ENCODE measurements at regions not wholly inside any gene's neighbourhood (a gene's known extent, or its start where the extent isn't known, plus 50 kb on each side); places are given as distances from the start of the nearest gene placed in this dataset.
"Not testable (repeated sequence)": the region's sequence is repeated elsewhere in the genome, so short reads cannot be mapped to it uniquely, and the experiment has no call there.

DNA sequence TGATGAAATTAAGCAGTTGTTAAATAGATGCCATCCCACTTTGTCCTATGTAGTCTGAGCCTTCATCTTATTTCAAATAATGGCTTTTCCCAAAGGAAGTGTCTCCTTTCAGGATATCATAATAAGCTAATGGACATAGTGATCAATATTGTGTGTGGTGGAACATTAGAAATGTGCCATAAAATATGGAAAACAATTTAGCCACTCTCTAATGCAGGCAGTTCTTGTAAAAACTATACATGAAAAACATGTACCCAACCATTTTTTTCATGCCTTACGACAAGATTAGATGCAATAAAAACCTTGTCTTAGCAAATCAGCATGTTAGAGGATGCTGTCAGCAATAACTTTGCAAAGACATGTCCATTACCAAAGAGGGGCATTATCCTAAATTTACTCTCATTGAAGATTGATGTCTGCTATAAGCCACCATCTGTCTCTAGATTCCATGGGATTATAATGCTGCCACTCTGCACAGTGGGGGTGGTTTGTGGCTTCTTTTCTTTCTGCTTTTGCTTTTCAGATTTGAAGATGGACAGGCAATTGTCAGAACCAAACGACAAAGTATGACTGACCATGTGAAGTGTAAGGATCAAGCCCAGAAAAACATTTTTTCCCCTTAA lies 724.0 kb upstream of the ZNF608 start:
- no peak for DNase-seq (ENCODE audit: low read depth)

GRCh38 chr5:125476901-125477585 lies 730.6 kb upstream of the ZNF608 start:
- DNase-seq (ENCODE audit: low read depth): no peak

DNA sequence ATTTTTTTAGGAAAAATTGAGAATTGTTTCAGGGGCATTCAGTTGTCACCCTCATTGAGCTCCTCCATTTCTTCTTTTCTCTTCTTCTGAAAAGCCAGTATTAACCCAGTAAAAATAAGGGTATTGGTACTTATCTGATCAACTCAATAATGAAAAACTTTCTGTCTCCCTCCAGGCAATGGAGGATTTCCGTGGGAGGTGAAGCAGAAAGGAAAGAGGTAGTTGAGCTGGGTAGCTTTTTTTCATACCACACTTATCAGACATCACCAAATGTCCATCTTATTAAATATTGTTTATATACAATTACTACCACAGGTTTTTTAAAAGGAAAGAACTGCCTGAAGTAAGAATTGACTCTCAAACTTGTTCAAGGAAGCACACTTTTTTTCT lies 731.1 kb upstream of the ZNF608 start:
- DNase-seq (ENCODE audit: low read depth): no peak

GRCh38 chr5:125478599-125478998 lies 732.2 kb upstream of the ZNF608 start:
- no peak for DNase-seq (ENCODE audit: low read depth)

- peak; percentile 45 for DNase-seq (ENCODE audit: low read depth)
Observed at GRCh38 chr5:125480911-125481310, 734.5 kb upstream of the ZNF608 start.

DNA sequence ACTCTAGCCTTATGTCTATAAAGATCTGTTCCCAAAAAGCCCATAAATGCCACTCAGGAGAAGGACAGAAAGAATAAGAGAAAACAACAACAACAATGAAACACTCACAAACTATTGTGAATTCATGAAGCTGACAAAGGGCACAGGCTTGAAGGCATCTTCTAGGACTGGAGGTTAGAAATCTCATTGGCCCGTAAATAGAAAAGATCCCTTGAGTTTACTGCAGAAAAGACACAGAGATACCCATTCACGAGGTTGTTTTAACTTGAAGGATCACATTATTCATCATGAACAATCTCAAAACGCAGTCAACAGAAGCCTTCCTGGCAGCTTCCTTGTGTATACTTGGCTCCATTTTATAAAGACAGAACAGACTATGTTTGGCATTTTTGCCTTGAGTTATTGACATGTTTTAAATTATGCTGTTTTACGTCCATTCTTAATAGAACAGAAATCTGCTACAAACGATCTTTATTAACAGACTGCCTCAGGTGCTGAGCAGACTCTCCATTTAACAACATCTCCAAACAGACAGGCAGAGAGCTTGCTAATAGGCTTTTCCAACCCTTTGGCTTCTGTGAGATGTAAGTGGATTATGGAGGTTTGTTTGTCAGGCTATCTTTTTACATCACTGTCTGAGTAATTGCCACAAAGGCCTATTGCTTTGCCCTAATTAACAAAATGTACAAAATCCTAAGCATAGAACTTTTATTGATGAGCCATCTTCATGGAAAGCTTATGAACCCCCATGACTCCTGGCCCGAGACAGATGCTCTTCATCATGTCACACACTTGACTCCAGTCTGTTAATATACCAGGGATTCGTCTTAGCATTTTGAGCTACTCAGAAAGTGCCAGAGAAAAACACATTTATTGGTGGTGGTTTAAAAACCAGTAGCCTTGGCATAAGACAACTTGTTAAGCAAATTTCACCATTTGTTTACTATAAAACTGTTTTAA lies 735.3 kb upstream of the ZNF608 start:
- peak; percentile 53 for DNase-seq (ENCODE audit: low read depth)

GRCh38 chr5:125483609-125484008 lies 737.2 kb upstream of the ZNF608 start:
- no peak for DNase-seq (ENCODE audit: low read depth)

- peak; percentile 55 for DNase-seq (ENCODE audit: low read depth)
Observed at GRCh38 chr5:125484272-125484741, 737.9 kb upstream of the ZNF608 start.

DNA sequence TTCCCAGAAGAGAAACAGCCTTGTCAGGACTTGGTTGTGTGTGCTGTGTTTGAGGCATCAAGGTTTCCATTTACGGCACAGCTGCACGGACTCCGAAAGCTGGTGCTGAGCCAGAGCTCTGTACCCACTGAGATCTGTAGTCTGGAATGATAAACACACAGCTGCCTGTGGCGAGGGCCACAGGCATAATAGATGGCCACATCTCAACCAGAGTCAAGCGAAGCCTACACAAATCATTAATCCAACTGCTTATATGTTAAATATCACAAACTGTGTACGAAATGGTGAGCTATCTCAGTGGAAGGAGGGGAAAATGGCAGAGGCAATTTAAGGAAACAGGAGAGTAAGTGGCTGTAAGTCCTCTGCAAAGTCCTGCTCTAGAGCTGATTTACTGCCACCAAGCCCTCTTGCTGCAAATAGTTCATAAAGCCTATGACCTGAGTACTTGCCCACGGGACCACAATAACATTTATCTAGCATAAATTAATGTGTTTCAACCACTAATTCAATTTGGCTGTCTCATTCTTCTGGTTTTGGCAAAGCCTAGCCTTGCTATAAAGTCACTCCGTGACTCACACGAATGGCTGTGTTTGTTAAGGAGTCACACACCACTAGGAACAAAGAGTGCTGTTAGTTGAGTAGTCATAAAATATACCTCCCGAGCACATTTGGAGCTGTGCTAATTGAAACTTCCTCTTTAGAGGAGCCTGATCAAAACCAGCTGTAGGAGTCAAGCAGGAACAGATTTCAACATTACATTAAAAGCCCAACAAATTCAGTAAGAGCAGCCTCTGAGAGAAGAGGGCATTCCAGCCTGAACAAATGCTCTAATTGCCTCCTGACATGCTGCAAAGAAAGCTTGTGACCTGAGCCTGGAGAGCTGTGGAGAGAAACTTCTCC lies 738.6 kb upstream of the ZNF608 start:
- peak; percentile 98 for DNase-seq (ENCODE audit: low read depth)

GRCh38 chr5:125485771-125486170 lies 739.3 kb upstream of the ZNF608 start:
- DNase-seq (ENCODE audit: low read depth): no peak

DNA sequence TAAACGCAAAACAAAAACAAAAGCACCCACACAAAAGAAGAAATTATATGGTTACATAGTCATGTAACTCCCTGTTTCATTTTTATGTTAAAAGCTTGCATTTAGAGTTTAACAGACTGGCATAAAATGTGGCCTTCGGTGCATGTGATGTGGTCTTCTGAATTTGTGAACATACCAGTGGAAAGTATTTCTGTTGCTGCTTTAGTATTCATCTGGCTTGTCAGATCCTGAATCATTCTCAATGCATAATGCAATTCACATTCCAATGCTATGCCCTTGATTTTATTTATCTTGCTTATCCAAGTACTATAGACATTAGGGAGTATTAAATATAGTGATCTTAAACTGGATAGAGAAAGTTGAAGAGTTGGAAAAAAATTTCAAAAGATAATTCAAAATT lies 740.2 kb upstream of the ZNF608 start:
- DNase-seq (ENCODE audit: low read depth): peak; percentile 64

- DNase-seq (ENCODE audit: low read depth): no peak
Observed at GRCh38 chr5:125487231-125487630, 740.8 kb upstream of the ZNF608 start.

DNA sequence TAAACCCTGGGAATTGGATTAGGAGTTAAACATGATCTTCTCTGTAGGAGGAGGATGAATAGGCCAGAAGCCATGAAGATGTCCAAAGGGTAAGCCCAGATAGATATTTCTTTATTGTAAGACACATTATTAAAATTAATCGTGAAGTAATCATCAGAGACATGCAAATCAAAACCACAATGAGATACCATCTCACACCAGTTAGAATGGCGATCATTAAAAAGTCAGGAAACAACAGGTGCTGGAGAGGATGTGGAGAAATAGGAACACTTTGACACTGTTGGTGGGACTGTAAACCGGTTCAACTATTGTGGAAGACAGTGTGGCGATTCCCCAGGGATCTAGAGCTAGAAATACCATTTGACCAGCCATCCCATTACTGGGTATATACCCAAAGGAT lies 741.2 kb upstream of the ZNF608 start:
- DNase-seq (ENCODE audit: low read depth): not testable (repeated sequence)

DNA sequence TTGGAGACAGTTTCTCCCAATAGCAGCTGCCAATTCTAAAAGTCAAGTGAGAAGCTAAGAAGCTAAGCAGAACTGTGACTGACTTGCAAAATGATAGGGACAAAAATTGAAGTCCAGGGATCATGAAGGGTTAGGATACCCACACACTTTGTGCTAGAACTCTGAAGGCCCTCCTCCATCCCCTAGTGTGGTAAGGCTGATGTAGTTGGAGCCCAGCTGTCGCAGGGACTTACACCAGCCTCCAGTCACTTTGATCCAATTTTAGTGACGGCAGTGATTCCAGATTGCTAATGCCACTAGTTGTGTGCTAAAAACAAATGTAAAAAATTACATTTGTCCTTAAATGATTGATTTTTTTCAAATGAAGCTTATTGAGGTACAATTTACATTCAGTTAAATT lies 742.7 kb upstream of the ZNF608 start:
- no peak for DNase-seq (ENCODE audit: low read depth)

DNA sequence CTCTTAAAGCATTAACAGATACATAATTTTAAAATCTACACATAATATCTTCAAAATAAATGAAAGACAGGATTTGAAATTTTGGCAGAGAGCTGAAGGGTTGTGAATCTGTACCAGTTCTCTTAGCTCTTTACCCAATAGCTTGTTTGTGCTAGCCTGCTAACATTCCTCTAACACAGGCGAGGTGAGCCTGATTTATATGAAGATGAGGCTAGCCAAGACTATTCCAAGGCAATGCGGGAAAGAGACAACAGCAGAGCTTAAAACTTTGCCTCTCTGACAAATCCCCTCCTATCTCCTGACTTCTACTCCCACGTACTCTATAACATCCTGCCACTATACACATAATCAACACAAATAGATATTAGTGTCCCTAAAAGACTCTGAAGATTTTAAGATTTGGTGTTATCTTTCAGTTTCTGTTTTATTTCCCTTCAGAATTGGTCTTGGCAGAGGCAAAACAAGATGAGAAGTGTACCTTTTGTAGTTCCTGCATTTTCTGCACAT lies 745.6 kb upstream of the ZNF608 start:
- no peak for DNase-seq (ENCODE audit: low read depth)

DNA sequence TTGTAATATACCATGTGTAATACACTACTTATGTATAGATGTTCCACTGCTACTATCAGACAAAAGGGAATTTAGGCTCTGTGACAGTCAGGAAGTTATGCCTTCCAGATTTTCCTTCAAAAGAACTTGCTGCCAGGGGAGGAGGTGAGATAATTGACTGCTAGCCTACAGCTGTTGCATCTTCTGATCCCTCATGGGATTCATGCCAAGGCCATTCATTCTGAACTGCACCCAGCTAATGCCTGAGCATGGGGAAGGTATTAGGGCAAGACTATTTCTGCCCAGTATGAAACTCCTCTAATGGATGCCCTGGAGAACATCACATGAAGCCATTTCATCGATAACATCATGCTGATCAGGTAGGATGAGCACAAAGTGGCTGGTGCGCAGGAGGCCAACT lies 746.5 kb upstream of the ZNF608 start:
- no peak for DNase-seq (ENCODE audit: low read depth)

DNA sequence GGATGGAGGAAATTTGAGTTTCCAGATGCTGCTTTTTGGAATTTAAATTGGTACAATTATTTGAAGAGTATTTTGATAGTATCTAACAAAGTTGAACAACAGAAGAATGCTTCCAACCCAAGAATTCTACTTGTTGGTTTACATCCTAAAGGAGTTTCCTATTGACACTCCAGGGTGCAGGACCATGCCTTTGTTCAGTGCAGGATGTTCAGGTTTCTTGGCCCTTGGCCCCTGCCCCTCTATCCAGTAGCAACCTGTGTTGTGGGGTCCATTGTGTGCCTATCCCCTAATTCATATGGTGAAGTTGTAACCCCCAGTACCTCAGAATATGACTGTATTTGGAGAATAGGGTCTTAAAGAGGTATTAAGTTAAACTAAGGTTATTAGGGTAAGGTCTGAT lies 750.0 kb upstream of the ZNF608 start:
- no peak for DNase-seq (ENCODE audit: low read depth)

DNA sequence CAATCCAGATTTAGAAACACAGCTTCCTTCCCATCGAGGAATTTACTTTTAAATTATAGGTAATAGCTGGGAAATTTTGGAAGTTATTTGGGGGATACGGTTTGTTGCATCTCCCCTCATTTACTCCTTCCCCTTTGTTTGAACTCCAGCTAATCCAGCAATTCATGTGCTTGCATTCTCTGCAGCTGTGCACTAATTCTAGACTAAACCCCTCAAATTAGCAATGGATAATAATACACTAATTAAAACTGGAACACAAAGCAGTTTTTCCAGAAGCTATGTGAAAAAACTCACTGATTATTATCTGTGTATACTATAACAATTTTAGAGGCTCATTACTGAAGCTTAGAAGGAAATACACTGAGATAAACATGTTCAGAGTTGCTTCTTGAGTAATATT lies 751.2 kb upstream of the ZNF608 start:
- DNase-seq (ENCODE audit: low read depth): no peak

DNA sequence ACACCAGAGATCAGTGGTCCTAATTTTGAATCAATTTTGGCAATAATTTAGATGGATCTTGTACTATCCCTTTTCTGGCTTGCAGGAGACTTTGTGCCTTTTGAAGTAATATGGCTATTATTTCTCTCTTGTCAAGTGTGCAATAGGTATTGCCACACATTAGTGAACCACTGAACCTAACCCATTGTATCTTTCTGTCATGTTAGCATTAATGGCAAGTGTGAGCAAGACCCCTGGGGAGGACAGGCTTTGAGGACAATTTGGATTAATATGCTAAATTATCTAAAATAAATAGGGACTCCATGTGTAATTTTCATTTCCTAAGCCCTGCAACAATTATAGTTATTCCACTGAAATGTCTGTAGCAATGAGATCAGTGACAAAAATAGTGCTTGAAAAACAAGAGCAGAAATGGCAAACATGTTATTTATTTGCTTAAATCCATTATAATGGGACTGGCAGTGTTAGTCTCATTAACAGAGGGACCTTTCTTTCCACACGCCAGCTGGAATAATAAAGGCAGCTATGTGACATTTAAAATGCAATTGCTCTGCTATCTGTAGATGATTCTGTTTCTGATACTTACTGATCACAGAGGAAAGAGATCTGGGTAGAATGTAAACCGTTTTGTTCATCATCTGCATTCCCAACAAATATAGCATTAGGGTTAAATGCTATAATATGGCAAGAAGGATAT lies 753.3 kb upstream of the ZNF608 start:
- no peak for DNase-seq (ENCODE audit: low read depth)

DNA sequence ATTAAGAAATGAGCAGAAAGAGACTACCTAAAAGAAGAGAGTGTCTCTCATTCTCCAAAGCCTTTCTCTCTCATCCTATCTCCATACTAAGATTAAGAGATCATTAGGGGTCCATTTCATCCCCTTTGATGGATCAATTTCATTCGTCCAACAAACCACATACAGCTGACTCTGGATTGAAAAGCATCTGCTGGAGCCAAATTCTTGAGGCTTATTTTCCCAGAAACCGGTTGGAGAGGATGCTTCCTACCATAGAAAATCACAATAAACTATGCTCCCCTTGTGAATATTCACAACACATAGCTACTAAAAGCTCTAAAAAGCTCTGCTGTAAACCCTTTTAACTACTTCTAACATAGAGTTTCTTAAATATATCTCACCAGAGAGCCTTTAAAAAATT lies 755.0 kb upstream of the ZNF608 start:
- DNase-seq (ENCODE audit: low read depth): no peak

GRCh38 chr5:125503946-125504345 lies 757.5 kb upstream of the ZNF608 start:
- DNase-seq (ENCODE audit: low read depth): no peak

All from fibroblast of the conjunctiva (primary cell).